AG09309 (cell line): ENCODE measurements at regions not wholly inside any gene's neighbourhood (a gene's known extent, or its start where the extent isn't known, plus 50 kb on each side); places are given as distances from the start of the nearest gene placed in this dataset.

Experiments
- DNase-seq: peaks from one replicate; pipeline ENCODE4 v3.0.0-alpha.2; 2010; ENCODE audit warnings: low read depth
- H3K4me3 ChIP-seq: 2 replicates; pipeline ENCODE4 v1.5.1; 2011; ENCODE audit warnings: mild to moderate bottlenecking, low read depth, low read length, moderate library complexity; ENCODE audit not compliant: control insufficient read depth
- TF ChIP-seq, protein P1 (sequence below): IDR thresholded peaks from 2 replicates; pipeline ENCODE4 v1.5.1; 2011; ENCODE audit warnings: mild to moderate bottlenecking, low read depth, low read length, inconsistent platforms; ENCODE audit not compliant: insufficient read depth, control insufficient read depth; ENCODE audit errors: missing control alignments

DNA sequence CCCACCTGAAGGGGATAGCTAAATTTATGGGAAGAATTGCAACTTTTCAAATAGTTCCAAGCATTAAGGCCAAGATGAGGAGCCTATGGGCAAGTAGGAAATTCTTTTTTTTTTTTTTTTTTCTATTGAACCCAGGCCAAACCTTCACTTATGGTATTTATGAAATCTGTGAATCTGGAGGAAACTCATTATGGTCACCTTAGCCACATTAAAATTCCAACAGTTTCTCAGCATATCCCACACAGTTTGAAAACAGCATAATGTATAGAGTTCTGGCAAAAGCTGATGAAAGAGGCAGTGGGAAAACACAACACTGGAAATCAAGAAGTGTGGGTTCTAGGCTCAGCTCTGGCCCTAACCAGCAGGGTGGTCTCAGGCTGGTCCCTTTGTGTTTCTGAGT is 236.9 kb downstream of the PTEN start:
- no peak for DNase-seq
- no peak overlapping the region for H3K4me3 ChIP-seq
- TF ChIP-seq, protein P1, sequence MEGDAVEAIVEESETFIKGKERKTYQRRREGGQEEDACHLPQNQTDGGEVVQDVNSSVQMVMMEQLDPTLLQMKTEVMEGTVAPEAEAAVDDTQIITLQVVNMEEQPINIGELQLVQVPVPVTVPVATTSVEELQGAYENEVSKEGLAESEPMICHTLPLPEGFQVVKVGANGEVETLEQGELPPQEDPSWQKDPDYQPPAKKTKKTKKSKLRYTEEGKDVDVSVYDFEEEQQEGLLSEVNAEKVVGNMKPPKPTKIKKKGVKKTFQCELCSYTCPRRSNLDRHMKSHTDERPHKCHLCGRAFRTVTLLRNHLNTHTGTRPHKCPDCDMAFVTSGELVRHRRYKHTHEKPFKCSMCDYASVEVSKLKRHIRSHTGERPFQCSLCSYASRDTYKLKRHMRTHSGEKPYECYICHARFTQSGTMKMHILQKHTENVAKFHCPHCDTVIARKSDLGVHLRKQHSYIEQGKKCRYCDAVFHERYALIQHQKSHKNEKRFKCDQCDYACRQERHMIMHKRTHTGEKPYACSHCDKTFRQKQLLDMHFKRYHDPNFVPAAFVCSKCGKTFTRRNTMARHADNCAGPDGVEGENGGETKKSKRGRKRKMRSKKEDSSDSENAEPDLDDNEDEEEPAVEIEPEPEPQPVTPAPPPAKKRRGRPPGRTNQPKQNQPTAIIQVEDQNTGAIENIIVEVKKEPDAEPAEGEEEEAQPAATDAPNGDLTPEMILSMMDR: no peak

DNA sequence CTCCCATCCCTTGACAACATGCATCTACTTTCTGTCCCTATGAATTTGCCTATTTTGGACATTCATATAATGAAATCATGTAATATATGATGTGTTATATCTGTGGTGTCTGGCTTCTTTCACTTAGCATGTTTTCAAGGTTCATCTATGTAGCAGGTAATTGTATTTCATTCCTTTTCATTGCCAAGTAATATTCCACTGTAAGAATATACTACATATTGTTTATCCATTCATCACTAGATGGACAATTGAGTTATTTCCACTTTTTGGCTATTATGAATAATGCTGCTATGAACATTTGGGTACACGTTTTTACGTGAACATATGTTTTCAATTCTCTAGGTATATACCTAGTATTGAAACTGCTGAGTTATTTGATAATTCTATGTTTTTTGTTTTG is 238.2 kb downstream of the PTEN start:
- no peak for DNase-seq
- H3K4me3 ChIP-seq: no peak overlapping the region
- TF ChIP-seq, protein P1: no peak

DNA sequence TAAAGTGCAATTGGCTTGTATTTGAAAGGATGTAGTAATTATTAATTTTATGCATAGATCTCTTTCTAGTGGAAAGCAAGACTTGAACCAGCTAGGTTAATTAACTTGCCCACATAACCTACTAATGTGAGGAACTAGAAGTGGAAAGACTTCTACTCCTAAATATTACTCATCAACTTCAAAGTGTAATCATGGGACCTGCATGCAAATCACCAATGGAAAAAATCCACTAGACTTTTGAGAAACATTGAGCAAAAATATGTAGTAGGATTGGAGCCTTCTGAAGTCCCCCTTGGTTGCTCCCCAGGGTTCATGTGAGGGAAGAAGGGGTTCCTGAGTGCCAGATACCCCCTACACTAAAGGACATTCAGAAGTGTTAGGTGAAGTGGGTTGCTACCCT is 240.2 kb downstream of the PTEN start:
- no peak overlapping the region for H3K4me3 ChIP-seq
- TF ChIP-seq, protein P1: no peak
- DNase-seq: no peak

DNA sequence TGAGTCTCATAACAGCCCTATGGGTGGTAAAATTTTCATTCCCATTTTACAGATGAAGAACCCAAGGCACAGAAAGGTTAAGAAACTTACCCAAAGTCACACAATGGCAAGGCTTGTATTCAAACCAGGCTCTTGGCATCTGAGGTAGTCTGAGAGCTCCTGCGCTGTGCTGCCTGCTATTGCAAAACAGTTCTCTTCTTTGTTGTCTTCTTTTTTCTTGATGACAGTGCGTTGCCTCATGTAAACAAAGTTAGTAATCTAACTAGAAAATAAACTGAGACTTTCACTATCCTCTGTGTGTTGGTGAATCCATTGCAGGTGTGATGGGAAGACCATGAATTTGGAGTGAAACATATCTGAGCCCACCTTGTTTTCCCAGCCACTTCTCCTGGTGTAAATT is 240.8 kb downstream of the PTEN start:
- no peak overlapping the region for H3K4me3 ChIP-seq
- no peak for DNase-seq
- TF ChIP-seq, protein P1: no peak

DNA sequence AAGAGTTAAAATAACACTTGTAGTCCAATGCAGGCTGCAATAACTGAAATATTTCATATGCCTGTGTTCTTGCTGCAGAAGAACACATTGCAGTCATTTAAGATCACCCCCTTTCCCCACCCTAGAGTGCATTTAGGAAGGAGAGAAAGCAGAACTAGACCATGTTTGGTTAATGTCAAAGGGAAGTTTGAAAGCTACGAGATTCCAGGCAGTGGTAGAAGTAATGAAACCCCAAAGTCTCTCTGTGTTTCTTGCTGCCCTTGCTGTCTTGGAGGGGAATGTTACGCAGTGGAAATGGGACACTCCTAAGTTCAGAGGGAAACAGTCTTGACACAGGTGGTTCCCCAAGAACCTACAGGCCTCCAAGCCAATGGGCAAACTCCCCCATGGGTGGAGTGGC is 242.9 kb downstream of the PTEN start:
- no peak for DNase-seq
- H3K4me3 ChIP-seq: no peak overlapping the region
- TF ChIP-seq, protein P1: no peak

DNA sequence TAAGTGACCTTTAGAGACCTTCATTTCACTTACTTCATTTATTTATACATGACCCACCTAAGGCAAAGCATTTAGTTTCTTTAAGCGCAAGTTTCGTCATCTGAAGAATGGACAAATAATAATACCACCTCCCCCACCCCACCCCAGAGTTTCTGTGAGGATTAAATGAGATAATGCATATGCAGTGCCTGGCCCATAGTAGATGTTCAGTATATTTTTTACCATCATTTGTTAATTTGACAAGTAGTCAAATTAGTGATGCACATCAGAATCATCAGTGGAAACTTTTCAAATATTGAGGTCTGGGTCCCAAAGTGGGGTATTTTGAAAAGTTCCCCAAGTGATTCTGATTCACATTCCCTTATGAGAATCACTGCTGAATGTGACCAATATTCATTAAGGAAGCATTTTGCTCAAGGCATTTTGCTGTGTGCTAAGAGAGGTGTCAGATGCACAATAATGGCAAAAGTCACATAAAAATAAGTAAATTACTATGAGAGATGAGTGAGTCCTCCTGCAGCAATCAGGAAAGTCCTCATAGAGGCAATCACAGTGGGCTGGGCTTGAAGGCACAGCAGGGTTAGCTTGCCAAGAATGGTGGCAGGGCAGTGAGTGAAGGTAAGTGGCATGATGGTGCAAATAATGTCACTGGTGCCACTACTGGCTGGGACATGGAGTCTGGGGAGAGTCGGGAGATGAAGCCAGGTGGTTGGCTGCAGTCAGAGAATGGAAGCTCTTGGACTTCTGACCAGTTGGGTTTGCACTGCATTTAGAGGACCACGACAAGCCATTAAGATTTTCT is 244.1 kb downstream of the PTEN start:
- TF ChIP-seq, protein P1: no peak
- H3K4me3 ChIP-seq: no peak overlapping the region
- DNase-seq: no peak
